Kidney (tissue), 13 donors: ENCODE measurements at regions not wholly inside any gene's neighbourhood (a gene's known extent, or its start where the extent isn't known, plus 50 kb on each side); places are given as distances from the start of the nearest gene placed in this dataset.

Experiments
- DNase-seq, 5 donors: peaks; one replicate each; pipeline ENCODE4 v3.0.0-alpha.2; 2013 to 2020
- FAIRE-seq: peaks from 2 replicates; lab custom pipeline; 2012; peaks lifted over from hg19 to GRCh38; lab: Jason Lieb, UNC
- H3K27ac ChIP-seq, 2 donors: one replicate each; pipeline ENCODE4 v1.7.0; 2013; ENCODE audit warnings: low read depth in 2 of 2, low read length in 2 of 2, inconsistent platforms in 1 of 2
- H3K27me3 ChIP-seq: one replicate; pipeline ENCODE4 v1.7.1; 2013; ENCODE audit warnings: low read length, inconsistent platforms; ENCODE audit not compliant: control insufficient read depth, insufficient read depth
- H3K36me3 ChIP-seq, 3 donors: one replicate each; pipeline versions ENCODE4 v1.7.0 to v1.7.1; 2013; ENCODE audit warnings: low read length in 3 of 3, control low read depth in 1 of 3, inconsistent platforms in 1 of 3; ENCODE audit not compliant: insufficient read depth in 3 of 3, control insufficient read depth in 2 of 3
- H3K4me1 ChIP-seq, 3 donors: one replicate each; pipeline versions ENCODE4 v1.7.0 to v1.7.1; 2013; ENCODE audit warnings: low read length in 3 of 3, inconsistent platforms in 1 of 3, low read depth in 1 of 3; ENCODE audit not compliant: control insufficient read depth in 2 of 3, insufficient read depth in 2 of 3
- H3K4me3 ChIP-seq, 3 donors: one replicate each; pipeline versions ENCODE4 v1.7.0 to v1.8.1; 2013; ENCODE audit warnings: low read length in 3 of 3, control low read depth in 1 of 3, inconsistent platforms in 1 of 3
- H3K9ac ChIP-seq, 3 donors: one replicate each; pipeline versions ENCODE4 v1.7.0 to v1.7.1; 2013; ENCODE audit warnings: low read length in 3 of 3, control low read depth in 1 of 3, inconsistent platforms in 1 of 3
- H3K9me3 ChIP-seq, 3 donors: one replicate each; pipeline versions ENCODE4 v1.7.0 to v1.7.1; 2013; ENCODE audit warnings: low read length in 3 of 3, control low read depth in 1 of 3, inconsistent platforms in 1 of 3; ENCODE audit not compliant: control insufficient read depth in 2 of 3, insufficient read depth in 1 of 3
- intact Hi-C: fragments of 100-400 bp; cut with DNase I; formaldehyde crosslinking; loops from one replicate; pipeline ENCODE4 v1.11.1; 2022
- TF ChIP-seq, protein P1 (sequence below): IDR thresholded peaks from 3 replicates; pipeline ENCODE4 v1.5.1; 2012; ENCODE audit warnings: mild to moderate bottlenecking, moderate library complexity, borderline replicate concordance; ENCODE audit not compliant: insufficient read depth; ENCODE audit errors: extremely low read depth
- donor health status: control.
- donor health status: control.
- donor health status: control.
- donor health status: control.
- donor health status: control.
- donor health status: DM: yes; HTN: yes; CAD: no.
- donor health status: Normal renal cell carcinoma (clear cell type).

DNA sequence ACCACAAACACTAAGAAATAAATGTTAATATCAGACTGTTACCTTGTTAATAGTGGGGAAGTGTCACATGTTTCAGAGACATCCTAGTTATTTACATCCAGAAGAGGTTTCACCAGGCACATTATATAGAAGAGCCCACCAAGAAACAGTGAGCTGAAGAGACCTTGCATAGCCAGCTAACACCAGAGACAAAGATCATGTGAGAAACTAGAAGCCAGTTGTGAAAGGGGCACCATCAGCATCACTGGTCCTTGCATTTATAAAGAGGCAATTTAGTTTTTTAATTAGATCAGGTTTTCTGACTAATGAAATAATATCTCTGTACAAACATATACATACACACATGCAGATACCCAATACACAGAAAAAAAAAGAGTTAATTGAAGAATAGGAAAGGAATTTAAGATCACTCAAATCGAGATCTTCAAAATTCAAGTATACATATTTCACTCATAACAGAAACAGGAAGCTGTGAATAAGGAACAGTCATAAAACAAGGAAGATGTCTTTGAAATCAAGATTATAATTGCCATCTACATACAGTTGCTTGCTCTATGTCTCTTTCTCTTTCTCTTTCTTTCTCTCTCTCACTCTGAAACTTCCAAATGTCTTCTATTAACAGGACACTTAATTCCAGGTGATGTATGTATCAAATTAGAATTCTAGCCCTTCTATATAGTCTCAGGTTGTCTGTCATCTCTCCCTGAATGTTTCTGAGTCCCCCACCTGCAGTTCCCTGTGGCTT is 348.7 kb downstream of the ETS1 start:
- no peaks in the 10 kb centered on the region for H3K9me3 ChIP-seq
- no peak overlapping the region for H3K27ac ChIP-seq
- H3K4me3 ChIP-seq = no peak overlapping the region
- no peaks in the 10 kb centered on the region for H3K27me3 ChIP-seq
- H3K4me1 ChIP-seq = peaks cover 0 to 3% (median 0%) of the 10 kb centered on the region in 3 donors
- no peaks in the 10 kb centered on the region for H3K36me3 ChIP-seq
- H3K9ac ChIP-seq = no peak overlapping the region
- intact Hi-C loops = no loop called here
- DNase-seq (no peak), FAIRE-seq (no peak)
- TF ChIP-seq, protein P1, sequence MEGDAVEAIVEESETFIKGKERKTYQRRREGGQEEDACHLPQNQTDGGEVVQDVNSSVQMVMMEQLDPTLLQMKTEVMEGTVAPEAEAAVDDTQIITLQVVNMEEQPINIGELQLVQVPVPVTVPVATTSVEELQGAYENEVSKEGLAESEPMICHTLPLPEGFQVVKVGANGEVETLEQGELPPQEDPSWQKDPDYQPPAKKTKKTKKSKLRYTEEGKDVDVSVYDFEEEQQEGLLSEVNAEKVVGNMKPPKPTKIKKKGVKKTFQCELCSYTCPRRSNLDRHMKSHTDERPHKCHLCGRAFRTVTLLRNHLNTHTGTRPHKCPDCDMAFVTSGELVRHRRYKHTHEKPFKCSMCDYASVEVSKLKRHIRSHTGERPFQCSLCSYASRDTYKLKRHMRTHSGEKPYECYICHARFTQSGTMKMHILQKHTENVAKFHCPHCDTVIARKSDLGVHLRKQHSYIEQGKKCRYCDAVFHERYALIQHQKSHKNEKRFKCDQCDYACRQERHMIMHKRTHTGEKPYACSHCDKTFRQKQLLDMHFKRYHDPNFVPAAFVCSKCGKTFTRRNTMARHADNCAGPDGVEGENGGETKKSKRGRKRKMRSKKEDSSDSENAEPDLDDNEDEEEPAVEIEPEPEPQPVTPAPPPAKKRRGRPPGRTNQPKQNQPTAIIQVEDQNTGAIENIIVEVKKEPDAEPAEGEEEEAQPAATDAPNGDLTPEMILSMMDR = no peak

DNA sequence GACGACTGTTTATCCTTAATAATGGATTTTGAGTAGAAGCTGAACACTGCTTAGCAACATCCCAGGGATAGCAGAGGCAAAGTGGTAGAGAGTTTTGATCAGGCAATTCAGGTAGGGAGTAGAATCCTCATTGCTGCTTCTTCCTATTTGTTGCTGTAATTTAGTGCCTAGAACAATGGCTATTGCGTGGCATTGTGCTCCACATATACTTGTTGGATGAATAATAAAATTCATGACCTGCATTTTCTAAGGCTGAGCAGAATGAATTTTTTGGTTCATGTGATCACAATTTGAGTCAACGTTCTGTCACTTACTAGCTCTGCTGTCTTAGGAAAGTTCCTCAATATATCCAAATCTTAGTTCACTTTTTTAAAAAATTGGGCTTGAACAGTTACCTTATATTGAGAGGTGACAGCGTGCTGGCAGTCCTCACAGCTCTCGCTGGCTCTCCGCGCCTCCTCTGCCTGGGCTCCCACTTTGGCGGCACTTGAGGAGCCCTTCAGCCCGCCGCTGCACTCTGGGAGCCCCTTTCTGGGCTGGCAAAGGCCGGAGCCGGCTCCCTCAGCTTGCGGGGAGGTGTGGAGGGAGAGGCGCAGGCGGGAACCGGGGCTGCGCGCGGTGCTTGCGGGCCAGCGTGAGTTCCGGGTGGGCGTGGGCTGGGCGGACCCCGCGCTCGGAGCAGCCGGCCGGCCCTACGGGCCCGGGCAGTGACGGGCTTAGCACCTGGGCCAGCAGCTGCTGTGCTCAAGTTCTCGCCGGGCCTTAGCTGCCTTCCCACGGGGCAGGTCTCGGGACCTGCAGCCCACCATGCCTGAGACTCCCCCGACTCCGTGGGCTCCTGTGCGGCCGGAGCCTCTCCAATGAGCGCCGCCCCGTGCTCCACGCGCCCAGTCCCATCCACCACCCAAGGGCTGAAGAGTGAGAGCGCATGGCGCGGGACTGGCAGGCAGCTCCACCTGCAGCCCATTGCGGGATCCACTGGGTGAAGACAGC is 350.6 kb downstream of the ETS1 start:
- intact Hi-C loops = no loop called here
- peak in 1 of 5 donors; percentile 75 for DNase-seq
- no peak overlapping the region for H3K9ac ChIP-seq
- H3K4me3 ChIP-seq = no peak overlapping the region
- no peak for FAIRE-seq
- no peaks in the 10 kb centered on the region for H3K27me3 ChIP-seq
- no peaks in the 10 kb centered on the region for H3K9me3 ChIP-seq
- peaks cover 0 to 3% (median 0%) of the 10 kb centered on the region in 3 donors for H3K4me1 ChIP-seq
- no peak overlapping the region for H3K27ac ChIP-seq
- no peaks in the 10 kb centered on the region for H3K36me3 ChIP-seq
- TF ChIP-seq, protein P1 = no peak

- Histone ChIP-seq H3K4me3 (no peak overlapping the region), H3K36me3 (no peaks in the 10 kb centered on the region), H3K9ac (no peak overlapping the region), H3K4me1 (peaks cover 0 to 3% (median 0%) of the 10 kb centered on the region in 3 donors), H3K9me3 (no peaks in the 10 kb centered on the region), H3K27me3 (no peaks in the 10 kb centered on the region), H3K27ac (no peak overlapping the region)
- DNase-seq (peak in 1 of 5 donors; percentile 18), FAIRE-seq (no peak)
- TF ChIP-seq, protein P1 = no peak
- intact Hi-C loops = no loop called here
These were observed 351.4 kb downstream of the ETS1 start for GRCh38 chr11:128235958-128236357.
